Stimulated activated effector memory CD8-positive, alpha-beta T cell treated with anti-CD3 and anti-CD28 coated beads, Interleukin-12 subunit alpha, Interleukin-12 subunit beta, amount 100 ng/mL, for 72 hours (primary cell): ENCODE measurements at regions not wholly inside any gene's neighbourhood (a gene's known extent, or its start where the extent isn't known, plus 50 kb on each side); places are given as distances from the start of the nearest gene placed in this dataset.
A peak's percentile ranks its signal among the peaks of the same experiment; 100 is the strongest.

ENCODE experiments used
- ATAC-seq: fragments of 150-1000 bp; cut with Tn5 transposase; 2 replicates; pipeline ENCODE4 v1.10.0; 2021
- DNase-seq, 2 donors: peaks; one replicate each; pipeline ENCODE4 v3.0.0; 2021 to 2022; ENCODE audit warnings: low spot score in 2 of 2
- H3K27ac Mint-ChIP-seq: one replicate; pipeline ENCODE4 v1.8.0; 2022; ENCODE audit warnings: mild to moderate bottlenecking, mixed read lengths
- H3K36me3 Mint-ChIP-seq: one replicate; pipeline ENCODE4 v1.8.0; 2022; ENCODE audit warnings: mild to moderate bottlenecking, mixed read lengths
- H3K4me1 Mint-ChIP-seq: one replicate; pipeline ENCODE4 v1.8.0; 2022; ENCODE audit warnings: mixed read lengths
- H3K4me3 Mint-ChIP-seq: one replicate; pipeline ENCODE4 v1.8.0; 2022; ENCODE audit warnings: mild to moderate bottlenecking, mixed read lengths
- H3K9me3 Mint-ChIP-seq: one replicate; pipeline ENCODE4 v1.8.0; 2022; ENCODE audit warnings: mixed read lengths

DNA sequence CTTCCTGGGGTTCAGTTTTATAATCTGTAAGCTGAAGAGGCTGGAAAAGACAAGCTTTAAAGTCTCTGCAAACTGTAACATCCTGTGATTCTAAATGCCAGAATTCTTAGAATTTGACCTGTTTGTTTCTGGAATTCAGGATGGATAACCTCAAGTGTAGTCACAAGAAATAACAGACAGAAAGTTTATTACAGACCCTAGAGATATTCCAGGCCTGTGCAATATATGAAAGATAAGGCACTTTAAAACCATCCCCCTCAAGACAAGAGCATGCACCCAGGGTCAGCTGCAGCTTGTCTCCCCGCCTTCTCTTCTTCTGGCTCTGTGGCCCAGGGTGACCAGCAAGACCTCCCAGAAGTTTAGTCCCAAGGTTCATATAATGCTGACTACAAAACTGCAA lies 298.7 kb upstream of the ACVR2A start:
- no peaks in the 10 kb centered on the region for H3K9me3 Mint-ChIP-seq
- H3K4me3 Mint-ChIP-seq: no peak overlapping the region
- H3K36me3 Mint-ChIP-seq: no peaks in the 10 kb centered on the region
- no peak overlapping the region for H3K27ac Mint-ChIP-seq
- no peak for DNase-seq
- H3K4me1 Mint-ChIP-seq: no peaks in the 10 kb centered on the region
- ATAC-seq: no peak

DNA sequence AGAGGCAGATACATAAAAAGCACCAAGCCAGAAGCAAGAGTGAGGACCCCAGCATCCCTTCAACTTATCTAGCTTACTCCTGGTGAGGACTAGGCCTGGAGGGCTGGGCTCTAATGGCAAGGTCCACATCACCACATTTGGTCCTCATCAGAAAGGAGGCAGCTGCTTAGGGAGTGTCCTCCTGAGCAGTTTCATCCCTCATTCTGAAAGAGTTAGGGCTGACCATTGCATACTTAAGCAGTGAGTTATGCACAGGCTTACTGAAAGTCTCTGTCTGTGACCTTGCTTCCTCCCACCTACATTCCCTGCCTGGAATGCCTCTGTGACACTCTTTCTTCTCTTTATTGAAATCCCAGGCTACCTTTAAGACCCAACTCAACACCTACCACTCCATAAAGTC lies 301.8 kb upstream of the ACVR2A start:
- DNase-seq (no peak), ATAC-seq (peak; percentile 34)
- no peaks in the 10 kb centered on the region for H3K36me3 Mint-ChIP-seq
- no peaks in the 10 kb centered on the region for H3K4me1 Mint-ChIP-seq
- H3K27ac Mint-ChIP-seq: no peak overlapping the region
- H3K9me3 Mint-ChIP-seq: no peaks in the 10 kb centered on the region
- H3K4me3 Mint-ChIP-seq: no peak overlapping the region

DNA sequence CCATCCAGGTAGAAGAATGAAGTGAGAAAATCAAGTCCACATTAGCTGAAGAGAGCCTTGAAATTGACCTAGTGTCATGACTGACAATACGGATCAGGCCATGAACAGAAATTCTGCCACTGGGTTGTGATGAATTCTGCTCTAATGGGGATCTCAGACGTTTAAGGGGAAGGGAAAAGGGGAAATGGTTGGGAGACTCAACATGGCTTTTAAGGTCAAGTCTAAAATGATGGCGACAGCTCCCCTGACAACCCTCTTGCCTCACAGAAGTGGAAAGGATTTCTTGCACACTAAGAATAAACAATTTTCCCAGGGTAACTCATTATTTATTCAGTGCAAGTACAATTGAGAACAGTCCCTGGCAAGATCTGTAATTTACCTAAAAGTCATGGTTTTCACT lies 302.5 kb upstream of the ACVR2A start:
- Mint-ChIP-seq H3K4me3 (no peak overlapping the region), H3K4me1 (no peaks in the 10 kb centered on the region), H3K27ac (no peak overlapping the region), H3K36me3 (no peaks in the 10 kb centered on the region), H3K9me3 (no peaks in the 10 kb centered on the region)
- DNase-seq (no peak), ATAC-seq (no peak)

DNA sequence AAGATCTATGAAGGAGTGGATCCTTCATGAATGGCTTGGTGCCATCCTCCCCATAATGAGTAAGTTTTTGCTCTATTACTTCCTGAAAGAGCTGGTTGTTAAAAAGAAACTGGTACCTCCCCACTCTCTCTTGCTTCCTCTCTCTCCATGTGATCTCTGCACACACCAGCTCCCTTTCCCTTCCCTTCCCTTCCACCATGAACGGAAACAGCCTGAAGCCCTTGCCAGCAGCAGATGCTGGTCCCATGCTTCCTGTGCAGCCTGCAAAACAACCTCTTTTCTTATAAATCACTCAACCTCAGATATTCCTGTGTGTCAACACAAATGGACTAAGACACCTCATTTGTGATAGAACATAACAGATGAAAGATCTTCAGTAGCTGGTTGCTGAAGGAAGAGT lies 303.5 kb upstream of the ACVR2A start:
- Mint-ChIP-seq H3K4me1 (no peaks in the 10 kb centered on the region), H3K36me3 (no peaks in the 10 kb centered on the region), H3K9me3 (no peaks in the 10 kb centered on the region), H3K27ac (no peak overlapping the region), H3K4me3 (no peak overlapping the region)
- ATAC-seq: no peak
- no peak for DNase-seq

DNA sequence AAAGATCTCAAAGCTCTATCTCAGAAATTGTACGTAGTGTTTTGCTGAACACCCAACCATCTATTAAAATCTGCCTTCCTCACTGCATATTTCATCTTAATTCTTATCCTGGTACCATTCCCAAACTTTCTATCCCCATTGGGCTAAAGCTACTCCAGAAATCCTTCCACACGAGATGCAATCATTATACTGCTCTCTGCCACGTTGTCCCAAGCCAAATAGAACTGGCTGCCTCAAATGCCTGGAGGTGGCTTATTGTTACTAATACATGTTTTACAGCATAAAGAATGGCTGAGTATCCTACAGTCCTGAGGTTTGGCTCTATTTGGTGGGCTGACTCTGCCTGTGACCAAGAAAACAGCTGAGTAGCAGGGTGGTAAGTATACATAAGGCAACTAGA lies 306.0 kb upstream of the ACVR2A start:
- H3K27ac Mint-ChIP-seq: no peak overlapping the region
- H3K4me3 Mint-ChIP-seq: no peak overlapping the region
- no peaks in the 10 kb centered on the region for H3K4me1 Mint-ChIP-seq
- H3K9me3 Mint-ChIP-seq: no peaks in the 10 kb centered on the region
- no peak for DNase-seq
- no peak for ATAC-seq
- H3K36me3 Mint-ChIP-seq: no peaks in the 10 kb centered on the region

DNA sequence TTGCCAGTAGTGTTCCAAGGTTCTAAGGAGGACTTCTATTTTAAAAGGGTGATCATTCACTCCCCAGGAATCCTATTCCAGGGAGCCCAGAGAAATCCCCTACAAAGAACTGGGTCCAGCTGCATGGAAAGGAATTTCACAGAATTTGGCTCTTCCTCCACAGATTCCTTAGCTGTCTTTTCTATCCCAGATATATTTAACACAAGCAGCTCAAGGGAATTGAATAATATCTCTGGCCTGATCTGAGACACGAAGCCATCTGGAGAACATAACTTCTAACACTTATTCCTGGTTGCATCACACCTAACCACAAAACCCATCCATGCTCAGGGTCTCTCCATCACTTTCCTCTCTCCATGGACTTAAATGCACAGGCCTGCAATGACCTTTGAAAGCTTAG lies 306.7 kb upstream of the ACVR2A start:
- ATAC-seq (no peak), DNase-seq (no peak)
- Mint-ChIP-seq H3K9me3 (no peaks in the 10 kb centered on the region), H3K36me3 (no peaks in the 10 kb centered on the region), H3K27ac (no peak overlapping the region), H3K4me3 (no peak overlapping the region), H3K4me1 (no peaks in the 10 kb centered on the region)

DNA sequence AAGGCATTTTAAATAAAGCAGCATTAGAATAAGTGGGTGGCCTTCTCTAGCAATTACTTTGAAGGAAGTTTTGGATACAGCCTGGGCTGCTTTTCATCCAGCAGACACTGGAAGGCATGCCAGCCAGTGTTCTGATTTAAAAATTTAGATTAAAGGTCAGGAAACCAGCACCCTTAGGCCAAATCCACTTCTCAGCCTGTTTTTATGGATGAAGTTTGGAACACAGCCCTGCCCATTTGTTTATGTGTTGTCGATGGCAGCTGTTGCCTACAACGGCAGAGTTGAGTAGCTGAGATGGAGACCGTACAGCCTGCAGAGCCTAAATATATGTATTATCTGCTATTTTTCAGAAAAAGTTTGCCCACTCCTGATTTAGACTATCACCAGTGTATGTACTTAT lies 313.6 kb upstream of the ACVR2A start:
- Mint-ChIP-seq H3K36me3 (no peaks in the 10 kb centered on the region), H3K4me1 (no peaks in the 10 kb centered on the region), H3K4me3 (no peak overlapping the region), H3K27ac (no peak overlapping the region), H3K9me3 (no peaks in the 10 kb centered on the region)
- no peak for DNase-seq
- no peak for ATAC-seq

DNA sequence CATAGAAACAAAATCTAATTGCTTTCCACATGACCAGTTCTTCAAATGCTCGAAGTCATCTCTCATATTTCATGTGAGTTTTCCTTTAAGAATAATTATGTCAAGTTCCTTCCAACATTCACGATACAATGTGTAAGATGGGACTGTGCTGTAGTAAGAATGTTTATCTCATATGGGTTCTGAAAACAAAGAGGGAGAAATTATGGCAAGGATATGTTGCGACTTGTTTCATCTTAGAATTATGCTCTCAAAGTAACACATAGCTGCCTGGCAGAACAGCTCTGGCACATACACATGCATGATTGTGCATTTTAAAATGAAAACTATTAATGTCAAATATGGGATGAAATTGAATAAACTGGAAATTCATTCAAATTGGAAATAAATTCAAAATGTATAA lies 314.8 kb upstream of the ACVR2A start:
- Mint-ChIP-seq H3K4me3 (no peak overlapping the region), H3K4me1 (no peaks in the 10 kb centered on the region), H3K27ac (no peak overlapping the region), H3K36me3 (no peaks in the 10 kb centered on the region), H3K9me3 (no peaks in the 10 kb centered on the region)
- DNase-seq: no peak
- no peak for ATAC-seq

DNA sequence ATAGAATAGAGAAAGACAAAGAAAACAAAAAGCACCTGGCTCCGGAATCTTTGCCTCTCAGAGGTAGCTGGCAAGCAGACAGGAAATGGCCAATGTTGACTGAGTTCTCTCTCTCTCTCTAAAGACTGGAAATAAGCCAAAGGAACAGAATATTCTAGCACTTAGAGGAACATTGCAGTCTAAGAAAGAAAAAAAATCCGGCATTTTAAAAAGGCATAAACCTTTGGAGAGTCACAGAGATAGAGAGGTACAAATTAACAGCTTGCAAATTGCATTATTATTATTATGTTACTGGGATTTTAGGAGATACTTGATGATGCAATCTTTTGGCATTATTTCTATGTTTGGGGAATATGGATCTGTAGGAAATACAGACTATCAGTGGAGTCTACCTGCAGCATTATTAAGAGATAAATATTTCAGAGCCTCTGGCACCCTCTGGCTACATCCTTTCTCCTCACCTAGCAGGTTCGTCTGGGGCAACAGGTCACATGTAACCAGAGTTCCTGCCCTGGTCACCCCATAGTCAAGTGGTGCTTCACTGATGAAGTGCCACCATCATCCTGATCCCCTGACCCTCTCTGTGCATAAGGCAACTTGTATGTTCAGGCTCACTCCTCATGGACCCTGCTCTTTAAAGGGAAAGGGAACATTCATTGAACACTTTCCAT lies 318.9 kb upstream of the ACVR2A start:
- ATAC-seq: no peak

DNA sequence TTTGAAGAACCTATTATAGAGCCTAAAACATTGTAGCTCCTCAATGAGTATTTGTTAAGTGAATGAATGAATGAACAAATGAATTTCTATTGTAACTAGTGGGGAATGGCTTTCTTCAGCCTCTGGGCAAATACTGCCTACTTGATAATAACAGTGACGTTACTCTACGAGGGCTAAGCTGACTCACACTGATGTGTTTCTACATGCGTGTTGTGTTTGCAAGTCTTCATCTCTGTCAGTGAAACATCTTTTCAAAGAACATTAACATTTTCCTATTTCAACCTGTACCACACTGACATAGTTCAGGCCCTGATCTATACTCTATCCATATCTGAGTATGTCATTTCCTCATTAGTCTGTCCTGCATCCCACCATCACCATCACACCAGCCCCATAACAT lies 319.9 kb upstream of the ACVR2A start:
- Mint-ChIP-seq H3K9me3 (peaks cover 3% of the 10 kb centered on the region), H3K4me3 (no peak overlapping the region), H3K27ac (no peak overlapping the region), H3K4me1 (no peaks in the 10 kb centered on the region), H3K36me3 (no peaks in the 10 kb centered on the region)
- DNase-seq (no peak), ATAC-seq (no peak)

More for the DNA sequence above, 318.9 kb upstream of the ACVR2A start:
- no peak for DNase-seq
- H3K27ac Mint-ChIP-seq: no peak overlapping the region
- H3K4me3 Mint-ChIP-seq: no peak overlapping the region
- no peaks in the 10 kb centered on the region for H3K4me1 Mint-ChIP-seq
- no peaks in the 10 kb centered on the region for H3K36me3 Mint-ChIP-seq
- peaks cover 3% of the 10 kb centered on the region for H3K9me3 Mint-ChIP-seq

DNA sequence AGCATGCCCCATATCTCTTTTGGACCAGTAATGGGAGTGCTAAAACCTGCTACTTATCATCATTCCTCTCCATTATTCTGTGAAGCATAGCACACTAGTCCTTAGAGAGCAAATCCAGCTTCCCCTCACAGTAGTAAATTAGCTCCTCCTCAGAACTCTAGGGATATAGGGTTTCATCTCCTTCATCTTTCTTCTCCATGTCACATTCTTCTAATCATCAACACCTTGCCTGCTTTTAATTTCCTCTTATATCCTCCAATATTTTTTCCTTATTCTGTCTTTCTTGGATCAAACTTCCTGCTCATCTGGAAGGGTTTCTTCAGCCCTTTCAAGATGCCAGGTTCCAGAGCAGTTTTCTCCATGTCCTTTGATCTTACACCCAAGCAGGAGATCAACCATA lies 321.4 kb upstream of the ACVR2A start:
- ATAC-seq (no peak), DNase-seq (no peak)
- H3K36me3 Mint-ChIP-seq: no peaks in the 10 kb centered on the region
- H3K9me3 Mint-ChIP-seq: peaks cover 3% of the 10 kb centered on the region
- H3K27ac Mint-ChIP-seq: no peak overlapping the region
- H3K4me3 Mint-ChIP-seq: no peak overlapping the region
- H3K4me1 Mint-ChIP-seq: no peaks in the 10 kb centered on the region

DNA sequence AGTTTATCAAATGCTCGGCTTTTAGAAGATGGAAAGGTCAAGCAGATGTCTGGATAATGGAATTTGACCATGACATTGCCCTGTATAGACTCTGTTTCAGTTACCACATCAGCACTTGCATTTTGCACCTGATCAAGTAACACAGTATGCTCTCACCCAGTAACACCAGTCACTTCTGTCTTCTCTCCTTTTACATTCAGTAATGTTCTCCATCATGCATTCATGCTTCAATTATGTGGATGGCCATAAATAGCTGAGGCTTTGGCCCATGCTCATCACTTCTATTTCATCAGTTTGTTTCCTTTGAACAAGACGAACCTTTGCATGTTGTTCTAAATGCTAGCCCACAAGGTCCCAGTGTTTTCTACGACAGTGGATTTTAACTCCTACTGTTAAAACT lies 322.9 kb upstream of the ACVR2A start:
- Mint-ChIP-seq H3K36me3 (no peaks in the 10 kb centered on the region), H3K27ac (no peak overlapping the region), H3K4me3 (no peak overlapping the region), H3K4me1 (no peaks in the 10 kb centered on the region), H3K9me3 (peaks cover 3% of the 10 kb centered on the region)
- ATAC-seq: no peak
- DNase-seq: no peak

DNA sequence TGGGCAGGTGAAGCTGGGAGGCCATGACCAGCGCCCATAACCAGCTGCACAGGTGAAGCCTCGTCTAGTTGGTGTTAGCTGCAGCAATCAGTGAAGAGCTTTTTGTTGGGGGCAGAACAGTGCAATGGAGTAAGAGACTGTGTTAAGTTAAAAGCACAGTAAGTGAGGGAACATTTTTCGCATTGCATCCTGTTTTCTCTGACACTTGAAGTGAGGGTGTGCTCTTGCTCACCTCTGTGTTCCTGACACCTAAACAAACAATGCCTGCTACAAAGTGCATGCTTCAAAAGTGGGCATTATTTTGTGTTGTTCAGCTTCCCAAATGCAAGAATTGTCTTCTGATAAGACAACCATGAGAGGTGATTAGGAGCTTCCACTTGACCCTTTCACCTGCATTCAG lies 324.0 kb upstream of the ACVR2A start:
- H3K27ac Mint-ChIP-seq: no peak overlapping the region
- peaks cover 3% of the 10 kb centered on the region for H3K9me3 Mint-ChIP-seq
- ATAC-seq (no peak), DNase-seq (no peak)
- no peak overlapping the region for H3K4me3 Mint-ChIP-seq
- no peaks in the 10 kb centered on the region for H3K4me1 Mint-ChIP-seq
- H3K36me3 Mint-ChIP-seq: no peaks in the 10 kb centered on the region

DNA sequence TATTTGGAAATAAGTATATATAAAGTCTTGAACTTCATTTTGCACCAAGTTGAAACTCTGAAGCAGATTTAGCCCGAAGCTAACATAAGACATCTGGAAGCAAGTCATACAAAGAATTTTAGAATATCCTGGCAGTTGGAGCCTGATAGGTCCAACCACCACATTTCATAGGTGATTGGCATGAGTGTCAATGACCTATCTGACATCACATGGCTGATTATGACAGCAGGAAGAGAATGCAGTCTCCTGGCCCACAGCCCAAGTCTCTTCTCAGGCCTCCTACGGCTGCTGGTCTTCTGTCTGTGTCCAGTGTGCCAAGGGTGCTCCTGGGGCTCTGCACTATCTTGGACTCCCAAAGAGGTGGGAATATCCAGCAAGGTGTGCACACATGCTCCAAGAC lies 325.7 kb upstream of the ACVR2A start:
- H3K36me3 Mint-ChIP-seq: no peaks in the 10 kb centered on the region
- ATAC-seq (peak; percentile 31), DNase-seq (no peak)
- H3K4me1 Mint-ChIP-seq: no peaks in the 10 kb centered on the region
- H3K27ac Mint-ChIP-seq: no peak overlapping the region
- H3K4me3 Mint-ChIP-seq: no peak overlapping the region
- peaks cover 3% of the 10 kb centered on the region for H3K9me3 Mint-ChIP-seq

DNA sequence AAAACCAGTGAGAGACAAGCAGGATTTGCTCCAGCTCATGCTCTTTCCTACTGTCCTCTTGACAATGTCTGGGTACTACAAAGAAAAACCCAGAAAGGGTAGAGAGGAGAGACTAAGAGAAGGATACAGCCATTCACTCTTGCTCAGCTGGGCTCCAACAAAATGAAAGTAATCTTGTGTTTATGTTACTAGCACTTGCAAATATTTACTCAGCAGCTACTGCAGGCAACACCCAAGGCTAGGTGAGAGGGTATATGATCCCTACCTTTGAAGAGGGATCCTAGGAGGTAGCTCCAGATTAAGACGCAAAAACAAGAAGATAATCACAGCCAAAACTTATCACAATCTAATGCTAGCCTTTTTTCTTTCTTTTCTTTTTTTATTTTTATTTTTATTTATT lies 329.6 kb upstream of the ACVR2A start:
- H3K36me3 Mint-ChIP-seq: no peaks in the 10 kb centered on the region
- no peak overlapping the region for H3K4me3 Mint-ChIP-seq
- no peaks in the 10 kb centered on the region for H3K9me3 Mint-ChIP-seq
- no peak for DNase-seq
- H3K27ac Mint-ChIP-seq: no peak overlapping the region
- ATAC-seq: no peak
- H3K4me1 Mint-ChIP-seq: no peaks in the 10 kb centered on the region

DNA sequence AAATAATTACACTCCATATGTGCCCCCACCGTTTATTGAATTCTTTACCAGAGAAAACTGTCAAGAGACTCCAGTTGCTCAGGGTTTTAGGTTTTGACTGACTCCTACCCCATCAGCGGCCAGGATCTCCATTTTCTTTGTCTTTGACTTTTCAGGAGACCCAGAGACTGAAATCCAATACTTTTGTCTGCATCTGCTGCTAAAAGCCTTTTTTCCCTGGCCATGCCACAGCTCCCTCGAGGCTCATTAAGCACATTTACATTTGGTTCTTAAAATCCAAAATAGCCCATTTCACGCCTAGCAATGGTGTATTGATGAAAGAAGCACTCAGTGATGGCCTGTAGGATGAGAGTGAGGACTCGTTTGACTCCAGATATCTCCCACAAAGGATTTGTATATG lies 332.6 kb upstream of the ACVR2A start:
- Mint-ChIP-seq H3K27ac (no peak overlapping the region), H3K36me3 (no peaks in the 10 kb centered on the region), H3K9me3 (no peaks in the 10 kb centered on the region), H3K4me3 (no peak overlapping the region), H3K4me1 (no peaks in the 10 kb centered on the region)
- no peak for DNase-seq
- no peak for ATAC-seq

DNA sequence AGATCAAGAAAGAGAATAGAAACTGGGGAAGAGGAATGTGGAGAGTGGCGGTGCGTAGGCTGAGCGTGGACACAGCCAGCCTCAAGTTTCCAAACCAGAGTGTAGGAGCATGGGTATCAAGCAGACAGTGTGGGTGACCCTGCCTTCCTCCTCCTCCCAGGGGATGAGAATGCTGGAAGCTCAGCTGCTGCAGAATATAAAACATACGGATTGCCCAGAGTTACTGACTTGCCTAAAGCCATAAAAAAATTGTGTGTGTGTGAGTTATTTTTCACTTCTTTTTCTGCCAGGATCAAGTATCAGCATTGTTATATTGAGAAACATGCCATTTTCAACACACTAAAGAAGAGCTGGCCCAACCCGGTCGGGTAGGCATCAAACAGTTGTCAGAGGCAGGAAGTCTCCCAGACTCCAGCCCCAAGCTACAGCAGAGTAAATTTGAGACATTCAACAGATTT lies 333.3 kb upstream of the ACVR2A start:
- ATAC-seq: no peak
- no peak overlapping the region for H3K4me3 Mint-ChIP-seq
- no peak for DNase-seq
- H3K9me3 Mint-ChIP-seq: no peaks in the 10 kb centered on the region
- no peaks in the 10 kb centered on the region for H3K4me1 Mint-ChIP-seq
- H3K27ac Mint-ChIP-seq: no peak overlapping the region
- no peaks in the 10 kb centered on the region for H3K36me3 Mint-ChIP-seq
